Vagina (tissue), 2 donors: ENCODE measurements at regions not wholly inside any gene's neighbourhood (a gene's known extent, or its start where the extent isn't known, plus 50 kb on each side); places are given as distances from the start of the nearest gene placed in this dataset.

ENCODE experiments used
- CTCF ChIP-seq, 3 experiments: fragments of 450-650 bp in 2 of 3; fragments of 200-600 bp in 1 of 3; sonication (generic) in 1 of 3; IDR thresholded peaks; one replicate each; pipeline ENCODE4 v1.5.1; 2017 to 2019; ENCODE audit warnings: antibody characterized with exemption in 3 of 3, mild to moderate bottlenecking in 2 of 3, moderate library complexity in 2 of 3
- POLR2A ChIP-seq, 2 donors: fragments of 450-650 bp; IDR thresholded peaks; one replicate each; pipeline ENCODE4 v1.6.1; 2017; ENCODE audit warnings: antibody characterized with exemption in 2 of 2, mild to moderate bottlenecking in 2 of 2, moderate library complexity in 2 of 2

DNA sequence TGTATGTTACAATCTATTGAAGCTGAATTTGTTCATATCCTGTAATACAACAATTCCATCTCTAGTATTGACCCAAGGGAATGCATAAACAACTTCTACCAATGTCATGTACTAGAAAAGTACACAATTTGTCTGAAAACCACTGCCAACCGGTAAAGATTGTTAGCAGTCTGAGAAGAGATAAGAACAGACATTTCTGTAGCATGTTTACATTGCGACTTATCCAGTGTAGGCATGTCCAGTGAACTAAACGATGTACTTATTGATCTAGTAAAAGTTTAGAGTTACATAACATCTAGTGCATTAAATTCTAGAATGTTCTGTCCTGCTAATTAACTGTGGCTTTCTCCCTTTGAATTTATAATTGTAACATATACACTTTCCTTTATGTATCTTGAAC is 425.9 kb downstream of the SLITRK6 start:
- TF ChIP-seq POLR2A (IDR thresholded peaks at IDR 0.05): no peak
- TF ChIP-seq CTCF (IDR thresholded peaks at IDR 0.05): no peak
